HCT116 (cell line): ENCODE measurements at regions not wholly inside any gene's neighbourhood (a gene's known extent, or its start where the extent isn't known, plus 50 kb on each side); places are given as distances from the start of the nearest gene placed in this dataset.

Source experiments
- ATAC-seq: fragments of 200-7000 bp; cut with Tn5 transposase; 2 replicates; pipeline ENCODE4 v1.9.1; 2020; ENCODE audit warnings: mild to moderate bottlenecking, moderate library complexity
- BruUV-seq: library from RNA; stranded (reverse); fragments of 400-500 nt; replicated peaks from 2 replicates; lab custom pipeline; 2021; lab: Mats Ljungman, UMichigan
- CTCF ChIA-PET: fragments of 300-600 bp; sonication (Branson Sonifier 250); formaldehyde crosslinking; loops from one replicate; lab custom pipeline; 2021; ENCODE audit warnings: antibody characterized with exemption; lab: Charles Lee
- POLR2A ChIA-PET: fragments of 300-600, 350-600 bp; sonication (Branson Sonifier 250); formaldehyde crosslinking; loops from one replicate; lab custom pipeline; 2021; ENCODE audit warnings: antibody characterized with exemption; lab: Charles Lee
- RAD21 ChIA-PET, 2 experiments: fragments of 300-600 bp; sonication (Branson Sonifier 250); formaldehyde crosslinking; loops; one replicate each; lab custom pipeline; 2023; ENCODE audit warnings: low total read pairs in 2 of 2; ENCODE audit not compliant: uncharacterized antibody in 2 of 2, unreplicated experiment in 2 of 2, low non-redundant PET in 1 of 2; lab: Charles Lee
- DNase-seq: peaks from one replicate; pipeline ENCODE4 v3.0.0-alpha.2; 2010; ENCODE audit warnings: low read depth, low spot score
- H2AFZ ChIP-seq: fragments of 200-600 bp; shearing (Covaris generic), sonication (generic); 2 replicates; pipeline ENCODE4 v1.6.1; 2017; ENCODE audit warnings: low read depth, mixed run types, mixed read lengths, antibody characterized with exemption, low read length; ENCODE audit not compliant: poor library complexity, severe bottlenecking
- H3K27ac ChIP-seq: 2 replicates; pipeline ENCODE4 v1.5.1; 2012; ENCODE audit warnings: low read depth, low read length
- H3K27me3 ChIP-seq: fragments of 200-600 bp; sonication (generic); 2 replicates; pipeline ENCODE4 v1.6.1; 2016; ENCODE audit warnings: mixed run types, low read length, mixed read lengths; ENCODE audit not compliant: insufficient read depth
- H3K36me3 ChIP-seq, 2 experiments: fragments of 200-500 bp in 1 of 2; fragments of 200-600 bp in 1 of 2; sonication (Bioruptor generic) in 1 of 2; sonication (generic) in 1 of 2; 2 replicates each; pipeline versions ENCODE4 v1.5.1 to v1.6.1; 2014 to 2016; ENCODE audit warnings: low read length in 2 of 2, inconsistent platforms in 1 of 2, mixed read lengths in 1 of 2, mixed run types in 1 of 2; ENCODE audit not compliant: insufficient read depth in 2 of 2, control insufficient read depth in 1 of 2
- H3K4me1 ChIP-seq, 2 experiments: fragments of 200-600 bp in 1 of 2; sonication (generic) in 1 of 2; 2 replicates each; pipeline versions ENCODE4 v1.5.1 to v1.6.1; 2012 to 2017; ENCODE audit warnings: low read length in 2 of 2, inconsistent platforms in 1 of 2, mild to moderate bottlenecking in 1 of 2, mixed read lengths in 1 of 2, mixed run types in 1 of 2, moderate library complexity in 1 of 2; ENCODE audit not compliant: insufficient read depth in 2 of 2, control insufficient read depth in 1 of 2
- H3K4me2 ChIP-seq: fragments of 200-600 bp; sonication (generic); 2 replicates; pipeline ENCODE4 v1.6.1; 2017; ENCODE audit warnings: mixed run types, low read length, mixed read lengths
- H3K4me3 ChIP-seq, 2 experiments: fragments of 200-600 bp in 1 of 2; sonication (generic) in 1 of 2; replicated peaks in 1 of 2; 2 replicates each; pipeline ENCODE4 v1.5.1; 2011 to 2016; ENCODE audit warnings: low read length in 2 of 2, control low read depth in 1 of 2, low read depth in 1 of 2, mild to moderate bottlenecking in 1 of 2, mixed read lengths in 1 of 2, mixed run types in 1 of 2
- H3K79me2 ChIP-seq: fragments of 200-600 bp; sonication (generic); 2 replicates; pipeline ENCODE4 v1.6.1; 2017; ENCODE audit warnings: mild to moderate bottlenecking, mixed run types, low read length, moderate library complexity, mixed read lengths; ENCODE audit not compliant: insufficient read depth
- H3K9ac ChIP-seq: fragments of 200-600 bp; sonication (generic); 2 replicates; pipeline ENCODE4 v1.6.1; 2016; ENCODE audit warnings: low read length, mixed read lengths
- H3K9me2 ChIP-seq: fragments of 200-600 bp; sonication (generic), shearing (Covaris generic); 2 replicates; pipeline ENCODE4 v1.6.1; 2017; ENCODE audit warnings: mixed run types, mild to moderate bottlenecking, moderate library complexity; ENCODE audit not compliant: insufficient read depth
- H3K9me3 ChIP-seq, 2 experiments: fragments of 200-500 bp in 1 of 2; fragments of 200-600 bp in 1 of 2; sonication (Bioruptor generic) in 1 of 2; sonication (generic) in 1 of 2; 2 replicates each; pipeline ENCODE4 v1.6.1; 2014 to 2017; ENCODE audit warnings: low read length in 2 of 2, mixed read lengths in 2 of 2, inconsistent platforms in 1 of 2, low read depth in 1 of 2, mild to moderate bottlenecking in 1 of 2, mixed run types in 1 of 2, moderate library complexity in 1 of 2; ENCODE audit not compliant: control insufficient read depth in 1 of 2, insufficient read depth in 1 of 2
- H4K20me1 ChIP-seq: fragments of 200-600 bp; sonication (generic), shearing (Covaris generic); 2 replicates; pipeline ENCODE4 v1.6.1; 2017; ENCODE audit warnings: mixed run types, mild to moderate bottlenecking, moderate library complexity; ENCODE audit not compliant: insufficient read depth
- CBX3 ChIP-seq: IDR thresholded peaks from 2 replicates; pipeline ENCODE4 v1.6.1; 2012; ENCODE audit warnings: low read depth
- FOSL1 ChIP-seq: IDR thresholded peaks from 2 replicates; pipeline ENCODE4 v1.6.1; 2012; ENCODE audit warnings: low read depth
- MAX ChIP-seq: IDR thresholded peaks from 2 replicates; pipeline ENCODE4 v1.6.1; 2012
- POLR2AphosphoS5 ChIP-seq: IDR thresholded peaks from 2 replicates; pipeline ENCODE4 v1.6.1; 2011; ENCODE audit warnings: mild to moderate bottlenecking, low read depth, low read length, moderate library complexity
- TCF7L2 ChIP-seq: IDR thresholded peaks from 2 replicates; pipeline ENCODE4 v1.7.0; 2011; ENCODE audit warnings: borderline replicate concordance, inconsistent platforms; ENCODE audit not compliant: insufficient read depth, insufficient read length; ENCODE audit errors: extremely low read depth
- YY1 ChIP-seq: IDR thresholded peaks from 2 replicates; pipeline ENCODE4 v1.6.1; 2011; ENCODE audit warnings: low read length, low read depth, moderate library complexity, mild to moderate bottlenecking; ENCODE audit not compliant: insufficient replicate concordance; ENCODE audit errors: extremely low read depth
- intact Hi-C: fragments of 100-400 bp; cut with micrococcal nuclease; formaldehyde crosslinking; loops from 2 replicates; pipeline ENCODE4 v1.10.0; 2022

- CTCF ChIA-PET: no interaction called here
- H3K4me1 ChIP-seq: no peaks in the 10 kb centered on the region
- H3K9ac ChIP-seq: no peak overlapping the region
- intact Hi-C loops: no loop called here
- ATAC-seq: no peak
- no peaks in the 10 kb centered on the region for H3K79me2 ChIP-seq
- RAD21 ChIA-PET: no interaction called here
- POLR2A ChIA-PET: no interaction called here
- TF ChIP-seq TCF7L2 (no peak), POLR2AphosphoS5 (no peak)
- no peak overlapping the region for H3K27ac ChIP-seq
- H3K9me3 ChIP-seq: no peaks in the 10 kb centered on the region
- no peak overlapping the region for H2AFZ ChIP-seq
- H3K4me3 ChIP-seq: no peak overlapping the region
- H3K4me2 ChIP-seq: no peak overlapping the region
- BruUV-seq: no TSS peak
- H3K36me3 ChIP-seq: no peaks in the 10 kb centered on the region
- H3K9me2 ChIP-seq: no peaks in the 10 kb centered on the region
- DNase-seq: no peak
- no peaks in the 10 kb centered on the region for H4K20me1 ChIP-seq
- peaks cover 3% of the 10 kb centered on the region; the same call in 1 of the 2 replicates for H3K27me3 ChIP-seq
Measured at GRCh38 chr12:131313635-131314034, 359.9 kb downstream of the ADGRD1 start.

DNA sequence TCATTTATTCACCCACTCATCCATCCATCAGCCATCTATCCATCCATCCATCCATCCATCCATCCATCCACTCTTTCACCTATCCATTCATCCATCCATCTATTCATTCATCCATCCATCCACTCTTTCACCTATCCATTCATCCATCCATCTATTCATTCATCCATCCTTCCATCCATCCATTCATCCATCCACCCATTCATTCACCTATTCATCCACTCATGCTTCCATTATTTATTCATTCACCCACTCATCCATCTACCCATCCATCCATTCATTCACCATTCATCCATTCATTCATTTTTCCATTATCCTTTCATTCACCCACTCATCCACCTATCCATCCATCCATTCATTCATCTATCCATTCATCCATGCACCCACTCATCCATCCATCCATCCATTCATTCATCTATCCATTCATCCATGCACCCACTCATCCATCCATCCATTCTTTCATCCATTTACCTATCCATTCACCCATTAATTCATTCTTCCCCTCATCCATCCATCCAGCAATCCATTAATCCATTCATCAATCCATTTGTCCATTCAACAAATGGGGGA lies 360.9 kb downstream of the ADGRD1 start:
- H4K20me1 ChIP-seq: no peaks in the 10 kb centered on the region
- BruUV-seq: no TSS peak
- no peak overlapping the region for H3K27ac ChIP-seq
- no peaks in the 10 kb centered on the region for H3K36me3 ChIP-seq
- ATAC-seq (no peak), DNase-seq (no peak)
- RAD21 ChIA-PET: no interaction called here
- TF ChIP-seq MAX: no peak
- no peak for TF ChIP-seq FOSL1
- no peak for TF ChIP-seq YY1
- no peak for TF ChIP-seq CBX3
- TF ChIP-seq, all 23 proteins: peak for 0
- POLR2A ChIA-PET: no interaction called here
- H3K9ac ChIP-seq: no peak overlapping the region
- H2AFZ ChIP-seq: no peak overlapping the region
- no peaks in the 10 kb centered on the region for H3K9me3 ChIP-seq
- peaks cover 2% of the 10 kb centered on the region; the same call in 1 of the 2 replicates for H3K27me3 ChIP-seq
- CTCF ChIA-PET: no interaction called here
- H3K4me2 ChIP-seq: no peak overlapping the region
- no peaks in the 10 kb centered on the region for H3K79me2 ChIP-seq
- no peaks in the 10 kb centered on the region for H3K4me1 ChIP-seq
- intact Hi-C loops: no loop called here
- H3K4me3 ChIP-seq: no peak overlapping the region
- no peaks in the 10 kb centered on the region for H3K9me2 ChIP-seq
